WTC11 (cell line): ENCODE measurements at regions not wholly inside any gene's neighbourhood (a gene's known extent, or its start where the extent isn't known, plus 50 kb on each side); places are given as distances from the start of the nearest gene placed in this dataset.

Experiments
- ATAC-seq: fragments of 200-7000 bp; cut with Tn5 transposase; 2 replicates; pipeline ENCODE4 v1.10.0; 2021; ENCODE audit warnings: mild to moderate bottlenecking, moderate library complexity
- CTCF ChIA-PET: fragments of 300-600 bp; sonication (Branson Sonifier 250); formaldehyde crosslinking; loops from one replicate; lab custom pipeline; 2021; ENCODE audit warnings: antibody characterized with exemption; lab: Charles Lee
- POLR2A ChIA-PET: fragments of 350-600 bp; sonication (Branson Sonifier 250); formaldehyde crosslinking; loops from one replicate; lab custom pipeline; 2021; ENCODE audit warnings: antibody characterized with exemption; lab: Charles Lee
- DNase-seq: peaks from one replicate; pipeline ENCODE4 v3.0.0; 2021; ENCODE audit warnings: low spot score
- H3K27ac Mint-ChIP-seq: 2 replicates; pipeline ENCODE4 v1.8.0; 2021; ENCODE audit warnings: mixed read lengths
- H3K27me3 Mint-ChIP-seq: 2 replicates; pipeline ENCODE4 v1.8.0; 2021; ENCODE audit warnings: low read depth, mild to moderate bottlenecking, moderate library complexity, mixed read lengths
- H3K36me3 Mint-ChIP-seq: 2 replicates; pipeline ENCODE4 v1.8.0; 2021; ENCODE audit warnings: mixed read lengths
- H3K4me1 Mint-ChIP-seq: 2 replicates; pipeline ENCODE4 v1.8.0; 2022; ENCODE audit warnings: mixed read lengths
- H3K4me3 Mint-ChIP-seq: 2 replicates; pipeline ENCODE4 v1.8.0; 2021; ENCODE audit warnings: mild to moderate bottlenecking, moderate library complexity, mixed read lengths
- H3K9me3 Mint-ChIP-seq: 2 replicates; pipeline ENCODE4 v1.8.0; 2021; ENCODE audit warnings: mixed read lengths
- IRF2 ChIP-seq: sonication (generic); formaldehyde crosslinking; IDR thresholded peaks from 2 replicates; pipeline ENCODE4 v1.8.0; 2022; ENCODE audit warnings: low read depth, missing genetic modification reagents, borderline replicate concordance
- NR3C1 ChIP-seq: sonication (generic); formaldehyde crosslinking; conservative IDR thresholded peaks from 2 replicates; pipeline ENCODE4 v1.8.1; 2023; ENCODE audit warnings: low read depth, mild to moderate bottlenecking, missing genetic modification reagents
- SMAD4 ChIP-seq: sonication (generic); formaldehyde crosslinking; IDR thresholded peaks from 2 replicates; pipeline ENCODE4 v1.8.0; 2022; ENCODE audit warnings: mild to moderate bottlenecking, missing genetic modification reagents
- ZNF138 ChIP-seq: sonication (generic); formaldehyde crosslinking; conservative IDR thresholded peaks from 2 replicates; pipeline ENCODE4 v1.8.1; 2022; ENCODE audit warnings: mild to moderate bottlenecking, moderate library complexity, missing genetic modification reagents
- ZNF281 ChIP-seq: sonication (generic); formaldehyde crosslinking; IDR thresholded peaks from 2 replicates; pipeline ENCODE4 v1.8.0; 2023; ENCODE audit warnings: mild to moderate bottlenecking, missing genetic modification reagents
- TF ChIP-seq, protein P1 (sequence below): sonication (generic); formaldehyde crosslinking; IDR thresholded peaks from 2 replicates; pipeline ENCODE4 v1.8.0; 2023; ENCODE audit warnings: missing genetic modification reagents, mild to moderate bottlenecking, borderline replicate concordance
- TF ChIP-seq, protein P2 (sequence below): fragments of 250-450 bp; sonication (Bioruptor Pico); IDR thresholded peaks from 2 replicates; pipeline ENCODE4 v1.9.0; 2021; ENCODE audit warnings: mild to moderate bottlenecking, borderline replicate concordance
- TF ChIP-seq, protein P3 (sequence below): sonication (generic); formaldehyde crosslinking; IDR thresholded peaks from 2 replicates; pipeline ENCODE4 v1.8.0; 2022; ENCODE audit warnings: mild to moderate bottlenecking, missing genetic modification reagents

DNA sequence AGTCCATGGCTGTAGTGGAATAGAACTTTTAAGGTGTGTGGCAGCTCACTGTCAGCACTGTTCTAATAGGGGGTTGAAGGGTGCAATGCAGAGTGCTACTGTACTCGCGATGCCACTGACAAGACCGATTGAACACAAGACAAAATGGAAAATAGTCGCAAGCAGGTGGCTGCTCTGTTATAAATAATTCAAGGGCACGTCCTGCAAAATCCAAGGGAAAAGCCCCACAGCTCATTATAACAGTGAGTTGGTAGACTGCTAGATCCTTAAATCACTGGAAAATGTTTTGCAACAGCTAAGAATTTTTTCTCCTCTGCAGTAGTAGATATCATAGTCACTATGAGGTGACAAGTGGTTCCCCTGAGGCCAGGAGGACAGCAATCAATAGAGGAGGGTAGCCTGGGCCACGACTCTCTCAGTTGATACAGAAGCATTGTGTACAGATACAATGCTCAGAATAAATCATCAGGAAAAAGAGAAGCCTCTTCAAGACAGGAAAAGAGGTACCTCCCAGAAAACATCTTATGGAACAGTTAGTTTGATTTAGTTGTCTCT, 926.3 kb downstream of the TLE4 start (continued):
- TF ChIP-seq SMAD4 (CRISPR knock-in tag) (no peak), IRF2 (CRISPR knock-in tag) (no peak)
- TF ChIP-seq, protein P1, sequence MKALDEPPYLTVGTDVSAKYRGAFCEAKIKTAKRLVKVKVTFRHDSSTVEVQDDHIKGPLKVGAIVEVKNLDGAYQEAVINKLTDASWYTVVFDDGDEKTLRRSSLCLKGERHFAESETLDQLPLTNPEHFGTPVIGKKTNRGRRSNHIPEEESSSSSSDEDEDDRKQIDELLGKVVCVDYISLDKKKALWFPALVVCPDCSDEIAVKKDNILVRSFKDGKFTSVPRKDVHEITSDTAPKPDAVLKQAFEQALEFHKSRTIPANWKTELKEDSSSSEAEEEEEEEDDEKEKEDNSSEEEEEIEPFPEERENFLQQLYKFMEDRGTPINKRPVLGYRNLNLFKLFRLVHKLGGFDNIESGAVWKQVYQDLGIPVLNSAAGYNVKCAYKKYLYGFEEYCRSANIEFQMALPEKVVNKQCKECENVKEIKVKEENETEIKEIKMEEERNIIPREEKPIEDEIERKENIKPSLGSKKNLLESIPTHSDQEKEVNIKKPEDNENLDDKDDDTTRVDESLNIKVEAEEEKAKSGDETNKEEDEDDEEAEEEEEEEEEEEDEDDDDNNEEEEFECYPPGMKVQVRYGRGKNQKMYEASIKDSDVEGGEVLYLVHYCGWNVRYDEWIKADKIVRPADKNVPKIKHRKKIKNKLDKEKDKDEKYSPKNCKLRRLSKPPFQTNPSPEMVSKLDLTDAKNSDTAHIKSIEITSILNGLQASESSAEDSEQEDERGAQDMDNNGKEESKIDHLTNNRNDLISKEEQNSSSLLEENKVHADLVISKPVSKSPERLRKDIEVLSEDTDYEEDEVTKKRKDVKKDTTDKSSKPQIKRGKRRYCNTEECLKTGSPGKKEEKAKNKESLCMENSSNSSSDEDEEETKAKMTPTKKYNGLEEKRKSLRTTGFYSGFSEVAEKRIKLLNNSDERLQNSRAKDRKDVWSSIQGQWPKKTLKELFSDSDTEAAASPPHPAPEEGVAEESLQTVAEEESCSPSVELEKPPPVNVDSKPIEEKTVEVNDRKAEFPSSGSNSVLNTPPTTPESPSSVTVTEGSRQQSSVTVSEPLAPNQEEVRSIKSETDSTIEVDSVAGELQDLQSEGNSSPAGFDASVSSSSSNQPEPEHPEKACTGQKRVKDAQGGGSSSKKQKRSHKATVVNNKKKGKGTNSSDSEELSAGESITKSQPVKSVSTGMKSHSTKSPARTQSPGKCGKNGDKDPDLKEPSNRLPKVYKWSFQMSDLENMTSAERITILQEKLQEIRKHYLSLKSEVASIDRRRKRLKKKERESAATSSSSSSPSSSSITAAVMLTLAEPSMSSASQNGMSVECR (CRISPR knock-in tag), result no peak
- TF ChIP-seq, protein P2, sequence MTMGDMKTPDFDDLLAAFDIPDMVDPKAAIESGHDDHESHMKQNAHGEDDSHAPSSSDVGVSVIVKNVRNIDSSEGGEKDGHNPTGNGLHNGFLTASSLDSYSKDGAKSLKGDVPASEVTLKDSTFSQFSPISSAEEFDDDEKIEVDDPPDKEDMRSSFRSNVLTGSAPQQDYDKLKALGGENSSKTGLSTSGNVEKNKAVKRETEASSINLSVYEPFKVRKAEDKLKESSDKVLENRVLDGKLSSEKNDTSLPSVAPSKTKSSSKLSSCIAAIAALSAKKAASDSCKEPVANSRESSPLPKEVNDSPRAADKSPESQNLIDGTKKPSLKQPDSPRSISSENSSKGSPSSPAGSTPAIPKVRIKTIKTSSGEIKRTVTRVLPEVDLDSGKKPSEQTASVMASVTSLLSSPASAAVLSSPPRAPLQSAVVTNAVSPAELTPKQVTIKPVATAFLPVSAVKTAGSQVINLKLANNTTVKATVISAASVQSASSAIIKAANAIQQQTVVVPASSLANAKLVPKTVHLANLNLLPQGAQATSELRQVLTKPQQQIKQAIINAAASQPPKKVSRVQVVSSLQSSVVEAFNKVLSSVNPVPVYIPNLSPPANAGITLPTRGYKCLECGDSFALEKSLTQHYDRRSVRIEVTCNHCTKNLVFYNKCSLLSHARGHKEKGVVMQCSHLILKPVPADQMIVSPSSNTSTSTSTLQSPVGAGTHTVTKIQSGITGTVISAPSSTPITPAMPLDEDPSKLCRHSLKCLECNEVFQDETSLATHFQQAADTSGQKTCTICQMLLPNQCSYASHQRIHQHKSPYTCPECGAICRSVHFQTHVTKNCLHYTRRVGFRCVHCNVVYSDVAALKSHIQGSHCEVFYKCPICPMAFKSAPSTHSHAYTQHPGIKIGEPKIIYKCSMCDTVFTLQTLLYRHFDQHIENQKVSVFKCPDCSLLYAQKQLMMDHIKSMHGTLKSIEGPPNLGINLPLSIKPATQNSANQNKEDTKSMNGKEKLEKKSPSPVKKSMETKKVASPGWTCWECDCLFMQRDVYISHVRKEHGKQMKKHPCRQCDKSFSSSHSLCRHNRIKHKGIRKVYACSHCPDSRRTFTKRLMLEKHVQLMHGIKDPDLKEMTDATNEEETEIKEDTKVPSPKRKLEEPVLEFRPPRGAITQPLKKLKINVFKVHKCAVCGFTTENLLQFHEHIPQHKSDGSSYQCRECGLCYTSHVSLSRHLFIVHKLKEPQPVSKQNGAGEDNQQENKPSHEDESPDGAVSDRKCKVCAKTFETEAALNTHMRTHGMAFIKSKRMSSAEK (CRISPR knock-in tag), result no peak

- no peak overlapping the region for H3K4me3 Mint-ChIP-seq
- ATAC-seq, result no peak
These were observed 925.3 kb downstream of the TLE4 start for GRCh38 chr9:80496901-80497556.

GRCh38 chr9:80493258-80493657, 921.5 kb downstream of the TLE4 start:
- DNase-seq (no peak), ATAC-seq (no peak)
- peaks cover 18% of the 10 kb centered on the region for H3K9me3 Mint-ChIP-seq
- H3K27ac Mint-ChIP-seq, result no peak overlapping the region
- TF ChIP-seq, protein P3, sequence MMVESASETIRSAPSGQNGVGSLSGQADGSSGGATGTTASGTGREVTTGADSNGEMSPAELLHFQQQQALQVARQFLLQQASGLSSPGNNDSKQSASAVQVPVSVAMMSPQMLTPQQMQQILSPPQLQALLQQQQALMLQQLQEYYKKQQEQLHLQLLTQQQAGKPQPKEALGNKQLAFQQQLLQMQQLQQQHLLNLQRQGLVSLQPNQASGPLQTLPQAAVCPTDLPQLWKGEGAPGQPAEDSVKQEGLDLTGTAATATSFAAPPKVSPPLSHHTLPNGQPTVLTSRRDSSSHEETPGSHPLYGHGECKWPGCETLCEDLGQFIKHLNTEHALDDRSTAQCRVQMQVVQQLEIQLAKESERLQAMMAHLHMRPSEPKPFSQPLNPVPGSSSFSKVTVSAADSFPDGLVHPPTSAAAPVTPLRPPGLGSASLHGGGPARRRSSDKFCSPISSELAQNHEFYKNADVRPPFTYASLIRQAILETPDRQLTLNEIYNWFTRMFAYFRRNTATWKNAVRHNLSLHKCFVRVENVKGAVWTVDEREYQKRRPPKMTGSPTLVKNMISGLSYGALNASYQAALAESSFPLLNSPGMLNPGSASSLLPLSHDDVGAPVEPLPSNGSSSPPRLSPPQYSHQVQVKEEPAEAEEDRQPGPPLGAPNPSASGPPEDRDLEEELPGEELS (CRISPR knock-in tag), result no peak
- TF ChIP-seq ZNF281 (CRISPR knock-in tag), result no peak
- ChIA-PET POLR2A (no interaction called here), CTCF (no interaction called here)
- H3K36me3 Mint-ChIP-seq, result peaks cover 11% of the 10 kb centered on the region
- H3K4me3 Mint-ChIP-seq, result no peak overlapping the region
- H3K4me1 Mint-ChIP-seq, result no peaks in the 10 kb centered on the region
- peaks cover 4% of the 10 kb centered on the region; the same call in 1 of the 2 replicates for H3K27me3 Mint-ChIP-seq

More at GRCh38 chr9:80496901-80497556, 925.3 kb downstream of the TLE4 start:
- peaks cover 18% of the 10 kb centered on the region for H3K9me3 Mint-ChIP-seq
- peaks cover 4% of the 10 kb centered on the region; the same call in 1 of the 2 replicates for H3K27me3 Mint-ChIP-seq
- H3K4me1 Mint-ChIP-seq, result peaks cover 5% of the 10 kb centered on the region; the same call in 1 of the 2 replicates
- TF ChIP-seq ZNF138, result no peak
- TF ChIP-seq NR3C1 (CRISPR knock-in tag), result no peak
- POLR2A ChIA-PET, result no interaction called here
- H3K27ac Mint-ChIP-seq, result no peak overlapping the region
- no peak for DNase-seq
- CTCF ChIA-PET, result no interaction called here
- peaks cover 11% of the 10 kb centered on the region for H3K36me3 Mint-ChIP-seq
